ENCODE measurements at regions not wholly inside any gene's neighbourhood (a gene's known extent, or its start where the extent isn't known, plus 50 kb on each side); places are given as distances from the start of the nearest gene placed in this dataset.

GRCh38 chr22:49623176-49623575, 204.5 kb downstream of the BRD1 start:
- Histone ChIP-seq H3K4me3 (no peak overlapping the region), H3K27me3 (peaks cover 0 to 5% of the 10 kb centered on the region in 2 donors), H3K27ac (no peak overlapping the region), H3K36me3 (no peaks in the 10 kb centered on the region), H3K9me3 (no peaks in the 10 kb centered on the region), H3K4me1 (no peaks in the 10 kb centered on the region)
- no peak for DNase-seq (ENCODE audit: low spot score in 2 of 2)
- 52 to 77% methylated on average over 3 to 7 of the region's 8 CpGs for WGBS, 2 donors
- TF ChIP-seq CTCF (IDR thresholded peaks at IDR 0.05), result no peak
- no peak for TF ChIP-seq EP300 (IDR thresholded peaks at IDR 0.05)
- TF ChIP-seq POLR2A (IDR thresholded peaks at IDR 0.05), result no peak

GRCh38 chr22:49622241-49623105, 205.2 kb downstream of the BRD1 start:
- TF ChIP-seq EP300 (IDR thresholded peaks at IDR 0.05) (no peak), POLR2A (IDR thresholded peaks at IDR 0.05) (no peak), CTCF (IDR thresholded peaks at IDR 0.05) (no peak)
- Histone ChIP-seq H3K4me3 (no peak overlapping the region), H3K36me3 (no peaks in the 10 kb centered on the region), H3K9me3 (no peaks in the 10 kb centered on the region), H3K27ac (no peak overlapping the region), H3K27me3 (peaks cover 0 to 5% of the 10 kb centered on the region in 2 donors), H3K4me1 (no peaks in the 10 kb centered on the region)
- 67 to 77% methylated on average over 27 to 29 of the region's 29 CpGs for WGBS, 2 donors
- DNase-seq (ENCODE audit: low spot score in 2 of 2), result no peak

- DNase-seq (ENCODE audit: low spot score in 2 of 2), result no peak
- H3K4me3 ChIP-seq, result no peak overlapping the region
- no peak for TF ChIP-seq POLR2A (IDR thresholded peaks at IDR 0.05)
- no peak for TF ChIP-seq EP300 (IDR thresholded peaks at IDR 0.05)
- no peak for TF ChIP-seq CTCF (IDR thresholded peaks at IDR 0.05)
- no peak overlapping the region for H3K27ac ChIP-seq
- no peaks in the 10 kb centered on the region for H3K9me3 ChIP-seq
- no peaks in the 10 kb centered on the region for H3K4me1 ChIP-seq
- H3K36me3 ChIP-seq, result no peaks in the 10 kb centered on the region
- peaks cover 0 to 5% of the 10 kb centered on the region in 2 donors for H3K27me3 ChIP-seq
- WGBS, 2 donors, result 73 to 79% methylated on average over 11 to 13 of the region's 20 CpGs
These were observed 206.0 kb downstream of the BRD1 start for GRCh38 chr22:49621601-49622210.

GRCh38 chr22:49620666-49621065, 207.0 kb downstream of the BRD1 start:
- peaks cover 0 to 5% of the 10 kb centered on the region in 2 donors for H3K27me3 ChIP-seq
- no peaks in the 10 kb centered on the region for H3K4me1 ChIP-seq
- no peak overlapping the region for H3K4me3 ChIP-seq
- H3K36me3 ChIP-seq, result no peaks in the 10 kb centered on the region
- DNase-seq (ENCODE audit: low spot score in 2 of 2), result no peak
- H3K9me3 ChIP-seq, result peaks cover 0 to 10% (median 0%) of the 10 kb centered on the region in 4 donors
- WGBS, 2 donors, result 72 to 74% methylated on average over 11 of the region's 11 CpGs
- TF ChIP-seq EP300 (IDR thresholded peaks at IDR 0.05) (no peak), CTCF (IDR thresholded peaks at IDR 0.05) (no peak)
- H3K27ac ChIP-seq, result no peak overlapping the region

- no peak for DNase-seq (ENCODE audit: low spot score in 2 of 2)
- no peak for TF ChIP-seq EP300 (IDR thresholded peaks at IDR 0.05)
- no peak for TF ChIP-seq POLR2A (IDR thresholded peaks at IDR 0.05)
- TF ChIP-seq CTCF (IDR thresholded peaks at IDR 0.05), result no peak
- no peak overlapping the region for H3K27ac ChIP-seq
- peaks cover 0 to 5% of the 10 kb centered on the region in 2 donors for H3K27me3 ChIP-seq
- H3K9me3 ChIP-seq, result peaks cover 0 to 16% (median 0%) of the 10 kb centered on the region in 4 donors
- no peaks in the 10 kb centered on the region for H3K36me3 ChIP-seq
- H3K4me1 ChIP-seq, result no peaks in the 10 kb centered on the region
- H3K4me3 ChIP-seq, result no peak overlapping the region
- WGBS, 2 donors, result 69 to 73% methylated on average over 19 of the region's 19 CpGs
These were observed 207.6 kb downstream of the BRD1 start for GRCh38 chr22:49620003-49620556.

All from tibial nerve (tissue), 4 donors.